ENCODE measurements at regions not wholly inside any gene's neighbourhood (a gene's known extent, or its start where the extent isn't known, plus 50 kb on each side); places are given as distances from the start of the nearest gene placed in this dataset.

DNA sequence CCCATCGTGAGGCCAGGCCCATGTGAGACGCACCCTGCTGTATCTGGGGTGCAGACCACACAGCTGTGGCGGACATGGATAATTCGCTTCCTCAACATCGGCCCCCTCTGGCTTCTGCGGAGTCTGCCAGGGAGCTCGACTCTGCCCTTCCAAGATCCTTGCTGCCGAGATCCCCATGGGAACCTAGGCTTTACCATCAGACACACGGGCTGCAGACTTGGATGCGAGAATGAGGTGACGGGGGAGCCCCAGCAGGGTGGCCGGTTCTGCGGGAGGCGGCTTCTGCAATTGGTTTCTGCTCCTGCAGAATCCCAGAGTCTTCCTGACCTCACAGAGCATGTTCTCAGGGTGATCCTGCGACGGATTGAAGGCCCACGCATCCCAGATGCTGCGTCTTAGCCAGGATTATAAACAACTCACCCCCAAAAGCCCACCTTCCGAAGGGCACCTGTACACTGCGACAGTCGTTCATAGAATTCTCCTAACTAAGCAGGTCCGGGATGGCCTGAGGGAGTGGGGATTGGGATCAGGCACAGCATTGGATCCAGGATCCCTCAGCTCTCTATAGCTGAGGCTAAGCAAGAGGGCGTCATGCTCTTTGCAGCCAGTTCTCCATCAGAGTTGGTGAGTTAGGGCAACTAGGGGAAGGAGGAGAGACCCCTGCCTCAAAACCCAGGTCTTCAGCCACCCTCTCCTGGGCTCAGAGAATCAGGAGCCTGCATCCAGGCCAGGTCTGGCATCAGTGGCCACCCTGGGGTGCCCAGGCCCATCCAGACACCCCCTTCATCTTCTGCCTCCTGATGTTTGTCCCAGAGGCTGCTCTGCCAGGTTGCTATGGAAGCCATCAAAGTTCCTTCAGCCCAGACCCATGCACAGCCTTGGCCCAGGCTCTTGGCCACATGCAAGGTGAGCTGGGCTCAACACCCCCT, 74.7 kb upstream of the SNTG2 start:
- Histone ChIP-seq H3K27ac (no peak overlapping the region), H3K36me3 (no peaks in the 10 kb centered on the region), H3K9me3 (no peaks in the 10 kb centered on the region), H3K27me3 (no peaks in the 10 kb centered on the region), H3K9ac (ENCODE audit: low read depth in 2 of 2, low read length in 2 of 2) (no peak overlapping the region), H3K4me1 (no peaks in the 10 kb centered on the region), H3K4me3 (no peak overlapping the region)
- DNase-seq, result peak; percentile 10
- intact Hi-C loops (cut with DNase I), result no loop called here
- TF ChIP-seq, protein P1, sequence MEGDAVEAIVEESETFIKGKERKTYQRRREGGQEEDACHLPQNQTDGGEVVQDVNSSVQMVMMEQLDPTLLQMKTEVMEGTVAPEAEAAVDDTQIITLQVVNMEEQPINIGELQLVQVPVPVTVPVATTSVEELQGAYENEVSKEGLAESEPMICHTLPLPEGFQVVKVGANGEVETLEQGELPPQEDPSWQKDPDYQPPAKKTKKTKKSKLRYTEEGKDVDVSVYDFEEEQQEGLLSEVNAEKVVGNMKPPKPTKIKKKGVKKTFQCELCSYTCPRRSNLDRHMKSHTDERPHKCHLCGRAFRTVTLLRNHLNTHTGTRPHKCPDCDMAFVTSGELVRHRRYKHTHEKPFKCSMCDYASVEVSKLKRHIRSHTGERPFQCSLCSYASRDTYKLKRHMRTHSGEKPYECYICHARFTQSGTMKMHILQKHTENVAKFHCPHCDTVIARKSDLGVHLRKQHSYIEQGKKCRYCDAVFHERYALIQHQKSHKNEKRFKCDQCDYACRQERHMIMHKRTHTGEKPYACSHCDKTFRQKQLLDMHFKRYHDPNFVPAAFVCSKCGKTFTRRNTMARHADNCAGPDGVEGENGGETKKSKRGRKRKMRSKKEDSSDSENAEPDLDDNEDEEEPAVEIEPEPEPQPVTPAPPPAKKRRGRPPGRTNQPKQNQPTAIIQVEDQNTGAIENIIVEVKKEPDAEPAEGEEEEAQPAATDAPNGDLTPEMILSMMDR (IDR thresholded peaks at IDR 0.05), result no peak

DNA sequence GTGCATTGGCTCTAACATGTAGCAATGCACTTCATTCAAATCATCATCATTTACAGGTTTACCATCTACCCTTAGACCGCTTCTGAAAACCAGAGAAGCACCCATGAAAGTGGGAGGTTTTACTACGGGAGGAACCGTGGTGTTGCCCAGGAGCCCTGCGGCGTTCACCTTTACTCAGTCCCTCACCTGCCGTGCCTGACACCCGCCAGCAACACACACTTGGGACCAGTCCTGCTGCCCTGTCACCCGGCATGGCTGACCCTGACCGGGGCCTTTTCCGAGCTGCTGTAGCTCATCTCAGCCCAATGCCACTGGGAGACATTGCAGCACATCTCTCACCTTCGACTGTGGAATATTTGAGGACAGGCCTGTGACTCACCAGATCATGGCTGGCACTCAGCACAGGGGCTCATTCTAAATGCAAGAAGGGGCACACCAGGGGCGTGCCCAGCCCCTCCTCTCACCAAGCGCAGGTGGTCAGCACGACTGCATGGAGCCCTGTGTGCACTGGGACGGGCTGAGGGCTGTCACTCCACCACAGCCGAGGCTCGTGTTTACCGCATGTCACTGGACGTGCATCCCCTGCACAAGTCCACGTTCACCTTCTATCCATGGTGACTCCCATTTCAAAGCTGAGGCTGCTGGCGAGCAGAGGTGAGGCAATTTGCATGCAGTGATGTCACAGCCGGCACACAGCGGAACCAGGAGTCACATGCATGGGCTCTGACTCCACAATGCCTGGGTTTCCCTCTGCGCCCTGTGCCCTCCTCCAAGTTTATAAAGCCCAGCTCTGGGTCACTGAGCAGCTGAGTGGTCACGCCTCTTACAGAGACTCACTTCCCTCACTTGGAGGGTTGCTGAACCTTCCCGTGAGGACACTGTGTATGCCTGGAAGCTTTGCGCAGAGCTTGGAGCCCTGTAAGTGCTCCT, 76.7 kb upstream of the SNTG2 start:
- Histone ChIP-seq H3K9ac (ENCODE audit: low read depth in 2 of 2, low read length in 2 of 2) (no peak overlapping the region), H3K36me3 (no peaks in the 10 kb centered on the region), H3K9me3 (no peaks in the 10 kb centered on the region), H3K27me3 (no peaks in the 10 kb centered on the region), H3K27ac (no peak overlapping the region), H3K4me1 (no peaks in the 10 kb centered on the region), H3K4me3 (no peak overlapping the region)
- TF ChIP-seq, protein P1 (IDR thresholded peaks at IDR 0.05), result no peak
- DNase-seq, result no peak
- intact Hi-C loops (cut with DNase I), result no loop called here

DNA sequence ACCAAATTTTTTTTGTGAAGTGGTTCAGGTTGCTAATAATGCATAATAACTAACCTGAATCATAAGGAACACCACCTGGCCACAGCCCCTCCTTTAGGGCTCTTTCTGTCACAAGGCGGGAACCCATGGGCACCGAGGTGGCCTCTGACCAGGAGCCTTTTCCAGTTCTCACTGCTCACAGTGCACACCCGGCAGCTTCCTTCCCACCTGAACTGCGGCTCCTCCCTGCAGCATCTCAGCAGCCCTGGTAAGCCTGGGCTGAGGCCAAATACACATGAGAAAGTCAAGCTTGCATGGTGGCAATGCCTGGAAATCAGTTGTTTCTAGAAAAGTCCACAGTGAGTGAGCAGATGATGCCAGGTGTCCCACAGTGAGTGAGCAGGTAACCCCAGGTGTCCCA, 77.6 kb upstream of the SNTG2 start:
- DNase-seq, result no peak
- TF ChIP-seq, protein P1 (IDR thresholded peaks at IDR 0.05), result no peak
- no peaks in the 10 kb centered on the region for H3K4me1 ChIP-seq
- intact Hi-C loops (cut with DNase I), result no loop called here
- no peak overlapping the region for H3K4me3 ChIP-seq
- no peaks in the 10 kb centered on the region for H3K27me3 ChIP-seq
- no peaks in the 10 kb centered on the region for H3K36me3 ChIP-seq
- no peak overlapping the region for H3K9ac ChIP-seq (ENCODE audit: low read depth in 2 of 2, low read length in 2 of 2)
- H3K9me3 ChIP-seq, result no peaks in the 10 kb centered on the region
- H3K27ac ChIP-seq, result no peak overlapping the region

DNA sequence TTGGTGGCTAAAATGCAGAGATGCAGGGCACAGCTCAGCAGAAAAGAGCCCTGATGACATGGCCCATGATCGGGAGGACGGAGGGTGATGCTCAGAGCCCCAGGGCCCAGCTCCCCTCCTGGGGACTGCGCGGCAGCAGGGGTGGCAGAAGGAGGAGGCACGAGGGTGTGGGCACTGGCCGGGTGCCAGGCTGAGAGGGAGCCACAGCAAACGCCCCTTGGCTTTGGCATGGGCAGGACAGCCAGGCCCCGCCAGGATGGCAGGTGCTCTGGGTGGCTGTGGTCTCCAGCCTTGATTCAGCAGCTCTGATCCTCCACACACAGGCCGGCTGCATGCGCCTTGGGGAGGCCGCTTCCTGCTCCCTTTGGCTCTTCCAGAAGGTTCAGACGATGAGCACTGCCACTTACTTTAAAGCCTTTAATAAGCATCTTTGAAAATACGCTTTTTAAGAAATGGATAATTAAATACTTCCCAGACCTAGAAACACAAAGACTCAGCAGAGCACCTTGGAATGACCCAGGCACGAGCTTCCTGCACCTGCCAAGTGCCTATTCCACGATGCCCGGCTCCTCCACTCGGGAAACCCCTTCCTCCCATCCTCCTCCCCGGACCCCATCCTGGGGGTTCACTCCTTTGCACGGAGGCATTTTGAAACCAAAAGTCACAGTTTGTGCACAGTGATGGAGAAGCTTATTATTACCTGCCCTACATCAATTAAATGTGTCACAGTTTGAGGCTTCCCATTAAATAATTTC, 78.5 kb upstream of the SNTG2 start:
- intact Hi-C loops (cut with DNase I), result no loop called here
- no peak overlapping the region for H3K27ac ChIP-seq
- no peaks in the 10 kb centered on the region for H3K36me3 ChIP-seq
- no peak for DNase-seq
- TF ChIP-seq, protein P1 (IDR thresholded peaks at IDR 0.05), result no peak
- no peak overlapping the region for H3K4me3 ChIP-seq
- no peak overlapping the region for H3K9ac ChIP-seq (ENCODE audit: low read depth in 2 of 2, low read length in 2 of 2)
- no peaks in the 10 kb centered on the region for H3K4me1 ChIP-seq
- H3K27me3 ChIP-seq, result no peaks in the 10 kb centered on the region
- no peaks in the 10 kb centered on the region for H3K9me3 ChIP-seq

DNA sequence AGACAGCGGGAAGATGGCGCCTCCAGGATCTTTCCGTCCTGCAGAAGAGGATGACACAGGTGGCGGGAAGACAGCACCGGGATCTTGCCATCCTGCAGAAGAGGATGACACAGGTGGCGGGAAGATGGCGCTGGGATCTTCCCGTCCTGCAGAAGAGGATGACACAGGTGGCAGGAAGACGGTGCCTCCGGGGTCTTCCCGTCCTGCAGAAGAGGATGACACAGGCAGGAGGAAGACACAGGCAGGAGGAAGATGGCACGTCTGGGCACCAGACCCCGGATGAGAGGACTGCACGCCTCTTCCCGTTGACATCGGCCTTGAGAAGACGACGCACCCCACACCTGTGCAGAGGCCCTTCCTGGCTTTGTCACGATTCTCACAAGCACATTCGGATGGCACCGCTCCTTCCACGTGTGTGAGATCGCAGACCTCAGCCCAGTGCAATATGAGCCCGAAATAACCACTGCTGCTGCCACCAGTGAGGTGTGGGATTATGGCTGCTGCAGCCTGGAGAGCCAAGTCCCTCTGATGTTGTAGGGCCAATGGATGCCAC, 79.4 kb upstream of the SNTG2 start:
- Histone ChIP-seq H3K27me3 (no peaks in the 10 kb centered on the region), H3K27ac (no peak overlapping the region), H3K4me3 (no peak overlapping the region), H3K9ac (ENCODE audit: low read depth in 2 of 2, low read length in 2 of 2) (no peak overlapping the region), H3K9me3 (no peaks in the 10 kb centered on the region), H3K36me3 (no peaks in the 10 kb centered on the region), H3K4me1 (no peaks in the 10 kb centered on the region)
- DNase-seq, result no peak
- TF ChIP-seq, protein P1 (IDR thresholded peaks at IDR 0.05), result no peak
- intact Hi-C loops (cut with DNase I), result no loop called here
